UCSD-AML1 (cell line): ENCODE measurements at regions not wholly inside any gene's neighbourhood (a gene's known extent, or its start where the extent isn't known, plus 50 kb on each side); places are given as distances from the start of the nearest gene placed in this dataset.

Experiments used
- DNase-seq: peaks from one replicate; lab custom pipeline; 2025; ENCODE audit not compliant: unreplicated experiment; lab: John Stamatoyannopoulos, UW

DNA sequence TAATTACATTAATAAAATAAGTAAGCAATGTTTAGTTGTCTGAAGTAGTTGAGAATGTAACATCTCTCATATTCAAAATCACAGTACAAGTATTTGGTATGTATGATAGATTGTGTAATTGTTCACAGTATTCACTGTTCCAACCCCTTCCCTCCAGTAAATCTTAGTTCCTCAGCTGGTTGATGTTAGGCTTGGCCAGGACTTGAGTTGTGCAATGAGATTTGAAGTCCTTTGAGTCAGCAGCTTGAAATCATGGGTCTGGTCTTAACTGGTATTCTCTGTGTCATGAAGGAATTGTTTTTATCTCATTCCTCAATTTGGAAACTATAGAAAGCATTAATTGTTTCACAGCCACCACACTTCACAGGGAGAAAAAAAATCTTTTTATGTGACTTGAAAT lies 477.1 kb downstream of the FSCB start:
- DNase-seq, result no peak

- DNase-seq, result no peak
These were observed 479.7 kb downstream of the FSCB start for GRCh38 chr14:44027397-44027796.

GRCh38 chr14:44010595-44010994 lies 496.5 kb downstream of the FSCB start:
- no peak for DNase-seq

DNA sequence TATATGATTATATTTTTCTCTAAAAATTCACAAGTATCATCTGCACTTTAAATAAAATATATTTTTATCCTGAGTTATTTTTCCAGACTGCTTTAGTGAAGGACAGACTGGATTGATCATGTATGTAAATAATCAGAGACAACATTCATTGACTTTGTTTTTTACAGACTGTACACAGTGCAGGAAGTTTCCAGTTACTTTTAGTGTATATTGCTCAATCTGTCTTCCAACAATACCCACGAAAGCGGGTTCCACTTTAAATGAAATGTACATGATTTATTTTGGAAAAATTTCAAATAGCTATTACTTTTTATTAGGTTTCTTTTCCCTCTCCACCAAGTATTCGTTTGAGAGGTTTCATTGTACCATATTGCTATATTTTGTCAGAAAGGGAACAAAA lies 497.0 kb downstream of the FSCB start:
- DNase-seq, result no peak

GRCh38 chr14:44009642-44010041 lies 497.4 kb downstream of the FSCB start:
- no peak for DNase-seq

- no peak for DNase-seq
These were observed 518.1 kb downstream of the FSCB start for GRCh38 chr14:43988989-43989388.

DNA sequence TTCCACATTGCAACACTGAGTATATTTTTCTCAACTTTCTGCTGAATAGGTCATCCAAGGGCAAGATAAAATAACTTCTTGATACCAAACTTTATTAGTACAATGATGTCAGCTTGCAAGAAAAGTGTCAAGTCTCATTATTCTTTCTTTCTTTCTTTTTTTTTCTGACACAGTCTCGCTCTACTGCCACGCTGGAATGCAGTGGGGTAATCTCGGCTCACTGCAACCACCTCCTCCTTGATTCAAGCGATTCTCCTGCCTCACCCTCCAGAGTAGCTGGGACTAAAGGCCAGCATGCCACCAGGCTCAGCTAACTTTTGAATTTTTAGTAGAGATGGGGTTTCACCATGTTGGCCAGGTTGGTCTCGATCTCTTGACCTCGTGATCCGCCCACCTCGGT lies 523.4 kb downstream of the FSCB start:
- DNase-seq, result no peak

DNA sequence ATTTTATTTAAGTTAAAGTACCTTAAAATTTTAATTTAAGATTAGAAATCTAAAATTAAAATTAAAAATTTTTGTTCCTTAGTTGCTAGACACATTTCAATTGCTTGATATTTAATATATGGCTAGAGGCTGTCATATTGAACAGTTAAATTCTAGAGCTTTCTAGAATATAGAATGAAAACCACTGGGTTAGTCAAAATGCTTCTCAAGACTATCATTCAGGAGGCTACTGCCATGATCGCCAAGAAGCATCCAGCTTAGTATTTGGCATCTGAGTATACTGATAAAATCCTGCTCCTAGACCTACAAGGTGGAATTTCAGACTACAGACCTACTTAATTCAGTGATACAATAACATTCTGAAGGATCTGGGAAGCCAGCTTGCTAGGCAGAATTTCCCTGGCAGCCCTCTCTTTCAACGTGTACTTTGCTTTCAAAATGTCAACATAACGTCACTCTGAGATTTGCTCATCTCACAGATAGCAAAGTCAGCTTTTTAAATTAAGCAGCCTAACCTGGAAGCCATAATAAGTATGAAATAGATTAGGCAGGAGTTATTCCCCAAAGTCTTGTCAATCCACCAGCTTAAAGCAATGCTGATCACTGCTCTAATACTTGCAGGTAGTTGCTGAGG lies 525.8 kb downstream of the FSCB start:
- DNase-seq, result no peak

GRCh38 chr14:43956741-43957140 lies 550.3 kb downstream of the FSCB start:
- no peak for DNase-seq

- DNase-seq, result no peak
These were observed 557.7 kb downstream of the FSCB start for GRCh38 chr14:43949400-43949799.

- no peak for DNase-seq
These were observed 567.2 kb downstream of the FSCB start for GRCh38 chr14:43939836-43940235.

DNA sequence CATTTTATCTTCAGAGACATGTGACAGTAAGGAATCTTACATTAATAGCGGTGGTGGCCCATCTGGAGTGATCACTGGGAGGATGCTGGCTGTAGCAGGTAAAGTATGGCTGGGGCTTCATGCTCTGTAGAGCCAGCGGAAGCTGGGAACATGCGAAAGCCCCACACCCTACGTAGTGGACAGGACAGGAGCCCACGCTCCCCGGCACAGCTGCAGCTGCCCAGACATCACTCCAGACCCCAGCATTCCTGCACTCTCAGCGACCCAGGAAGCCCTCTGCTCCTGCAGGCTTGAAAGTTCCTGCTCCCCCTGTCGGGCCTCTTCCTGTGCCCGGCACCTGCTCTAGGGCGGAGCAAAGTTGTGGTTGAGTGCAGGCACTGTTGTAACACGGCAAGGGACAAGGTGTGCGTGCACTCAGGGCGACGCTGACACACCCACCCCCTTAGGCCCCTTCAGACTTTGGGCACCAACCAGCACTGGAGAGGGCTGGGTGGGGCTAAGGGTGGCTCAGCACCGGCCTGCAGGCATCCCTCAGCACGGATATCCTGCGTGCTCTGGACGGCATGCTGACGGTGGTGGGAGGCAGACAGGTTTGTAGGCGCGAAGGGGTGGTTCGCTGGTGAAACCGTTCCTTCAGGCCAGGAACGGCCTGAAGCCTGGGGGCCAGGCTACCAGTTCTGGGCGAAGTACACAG lies 568.3 kb downstream of the FSCB start:
- no peak for DNase-seq

DNA sequence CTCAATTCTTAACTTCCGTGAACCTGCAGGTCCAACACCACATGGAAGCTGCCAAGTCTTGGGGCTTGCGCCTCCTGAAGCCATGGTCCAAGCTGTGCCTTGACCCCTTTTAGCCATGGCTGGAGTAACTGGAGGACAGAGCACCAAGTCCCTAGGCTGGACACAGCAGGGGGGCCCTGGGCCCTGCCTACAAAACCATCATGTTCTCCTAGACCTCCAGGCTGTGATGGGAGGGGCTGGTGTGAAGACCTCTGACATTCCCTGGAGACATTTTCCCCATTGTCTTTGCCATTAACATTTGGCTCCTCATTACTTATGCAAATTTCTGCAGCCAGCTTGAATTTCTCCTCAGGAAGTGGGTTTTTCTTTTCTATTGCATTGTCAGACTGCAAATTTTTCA lies 570.1 kb downstream of the FSCB start:
- DNase-seq, result no peak

GRCh38 chr14:43934102-43934501 lies 573.0 kb downstream of the FSCB start:
- no peak for DNase-seq

GRCh38 chr14:43914041-43914693 lies 592.9 kb downstream of the FSCB start:
- DNase-seq, result no peak

GRCh38 chr14:43903209-43903608 lies 603.9 kb downstream of the FSCB start:
- DNase-seq, result no peak

GRCh38 chr14:43901911-43902673 lies 605.0 kb downstream of the FSCB start:
- DNase-seq, result no peak

- DNase-seq, result no peak
These were observed 606.9 kb downstream of the FSCB start for GRCh38 chr14:43900173-43900655.

GRCh38 chr14:43898687-43899086 lies 608.4 kb downstream of the FSCB start:
- no peak for DNase-seq

GRCh38 chr14:43896044-43896443 lies 611.0 kb downstream of the FSCB start:
- no peak for DNase-seq

DNA sequence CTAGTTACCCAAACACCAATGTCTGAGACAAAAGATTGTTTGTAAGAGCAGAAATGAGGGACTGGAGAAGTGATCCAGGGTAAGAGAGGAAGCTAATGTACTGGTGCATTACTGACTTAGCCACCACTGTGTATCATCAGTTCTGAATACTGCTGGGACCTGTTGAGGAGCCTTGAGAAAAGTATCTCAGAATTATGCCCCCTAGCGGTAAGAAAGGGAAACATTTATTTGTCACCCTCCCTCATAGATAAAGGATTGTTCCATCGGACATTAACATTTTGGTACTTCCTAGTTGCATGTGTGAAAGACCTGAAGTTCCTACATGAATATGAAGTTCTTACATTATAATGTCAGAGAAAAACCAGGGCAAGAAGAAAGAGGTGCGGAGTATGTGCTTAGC lies 612.5 kb downstream of the FSCB start:
- no peak for DNase-seq

GRCh38 chr14:43887523-43887922 lies 619.6 kb downstream of the FSCB start:
- no peak for DNase-seq
